IPS-20b (cell line): ENCODE measurements at regions not wholly inside any gene's neighbourhood (a gene's known extent, or its start where the extent isn't known, plus 50 kb on each side); places are given as distances from the start of the nearest gene placed in this dataset.
"Not testable (repeated sequence)": the region's sequence is repeated elsewhere in the genome, so short reads cannot be mapped to it uniquely, and the experiment has no call there.

Experiments used
- H3K27ac ChIP-seq: one replicate; pipeline ENCODE4 v1.5.1; 2013; ENCODE audit warnings: low read length
- H3K27me3 ChIP-seq: 2 replicates; pipeline ENCODE4 v1.6.1; 2013; ENCODE audit warnings: mild to moderate bottlenecking, low read length, inconsistent platforms; ENCODE audit not compliant: insufficient read depth
- H3K36me3 ChIP-seq: 2 replicates; pipeline ENCODE4 v1.6.1; 2013; ENCODE audit warnings: low read depth, mild to moderate bottlenecking, inconsistent platforms, low read length, moderate library complexity; ENCODE audit not compliant: insufficient read depth
- H3K4me1 ChIP-seq: 2 replicates; pipeline ENCODE4 v1.6.1; 2013; ENCODE audit warnings: mild to moderate bottlenecking, control low read depth, inconsistent platforms, low read length, moderate library complexity; ENCODE audit not compliant: insufficient read depth
- H3K4me3 ChIP-seq: 2 replicates; pipeline ENCODE4 v1.5.1; 2013; ENCODE audit warnings: mild to moderate bottlenecking, low read length, inconsistent platforms
- H3K9ac ChIP-seq: 2 replicates; pipeline ENCODE4 v1.6.1; 2013; ENCODE audit warnings: low read depth, mild to moderate bottlenecking, inconsistent platforms, low read length, moderate library complexity
- H3K9me3 ChIP-seq: 2 replicates; pipeline ENCODE4 v1.6.1; 2013; ENCODE audit warnings: mild to moderate bottlenecking, low read depth, low read length, inconsistent platforms; ENCODE audit not compliant: insufficient read depth

- no peaks in the 10 kb centered on the region for H3K4me1 ChIP-seq
- H3K27ac ChIP-seq = no peak overlapping the region
- H3K9me3 ChIP-seq = no peaks in the 10 kb centered on the region
- H3K27me3 ChIP-seq = no peaks in the 10 kb centered on the region; the same call in 1 of the 2 replicates
- H3K4me3 ChIP-seq = no peak overlapping the region
- no peak overlapping the region for H3K9ac ChIP-seq
- no peaks in the 10 kb centered on the region for H3K36me3 ChIP-seq
These were observed 94.6 kb downstream of the APOB start for GRCh38 chr2:20949256-20949655.

- H3K9me3 ChIP-seq = no peaks in the 10 kb centered on the region
- H3K27me3 ChIP-seq = no peaks in the 10 kb centered on the region
- H3K36me3 ChIP-seq = no peaks in the 10 kb centered on the region
- H3K4me1 ChIP-seq = no peaks in the 10 kb centered on the region
- H3K9ac ChIP-seq = no peak overlapping the region
- H3K27ac ChIP-seq = no peak overlapping the region
- H3K4me3 ChIP-seq = no peak overlapping the region
These were observed 97.4 kb downstream of the APOB start for GRCh38 chr2:20946468-20946867.

- H3K9ac ChIP-seq, H3K9me3 ChIP-seq, H3K36me3 ChIP-seq, H3K27me3 ChIP-seq, H3K27ac ChIP-seq, H3K4me1 ChIP-seq, H3K4me3 ChIP-seq: not testable (repeated sequence)
These were observed 100.2 kb downstream of the APOB start for GRCh38 chr2:20943721-20944120.

- H3K27me3 ChIP-seq = no peaks in the 10 kb centered on the region
These were observed 101.2 kb downstream of the APOB start for GRCh38 chr2:20942646-20943125.

GRCh38 chr2:20940856-20941255, 103.0 kb downstream of the APOB start:
- Histone ChIP-seq H3K4me1 (no peaks in the 10 kb centered on the region), H3K9me3 (no peaks in the 10 kb centered on the region), H3K36me3 (no peaks in the 10 kb centered on the region), H3K27ac (no peak overlapping the region), H3K9ac (no peak overlapping the region), H3K4me3 (no peak overlapping the region), H3K27me3 (no peaks in the 10 kb centered on the region)

More at GRCh38 chr2:20942646-20943125, 101.2 kb downstream of the APOB start:
- Histone ChIP-seq H3K4me3 (no peak overlapping the region), H3K9me3 (no peaks in the 10 kb centered on the region), H3K9ac (no peak overlapping the region), H3K27ac (no peak overlapping the region), H3K36me3 (no peaks in the 10 kb centered on the region), H3K4me1 (no peaks in the 10 kb centered on the region)

- Histone ChIP-seq H3K36me3 (no peaks in the 10 kb centered on the region), H3K27ac (no peak overlapping the region), H3K4me1 (no peaks in the 10 kb centered on the region), H3K4me3 (no peak overlapping the region), H3K27me3 (no peaks in the 10 kb centered on the region), H3K9me3 (no peaks in the 10 kb centered on the region), H3K9ac (no peak overlapping the region)
These were observed 103.7 kb downstream of the APOB start for GRCh38 chr2:20939931-20940795.

GRCh38 chr2:20937353-20937752, 106.5 kb downstream of the APOB start:
- Histone ChIP-seq H3K9me3 (no peaks in the 10 kb centered on the region), H3K4me3 (no peak overlapping the region), H3K27me3 (no peaks in the 10 kb centered on the region), H3K36me3 (no peaks in the 10 kb centered on the region), H3K27ac (no peak overlapping the region), H3K4me1 (no peaks in the 10 kb centered on the region), H3K9ac (no peak overlapping the region)

- Histone ChIP-seq H3K9me3 (no peaks in the 10 kb centered on the region), H3K4me1 (no peaks in the 10 kb centered on the region), H3K36me3 (no peaks in the 10 kb centered on the region), H3K9ac (no peak overlapping the region), H3K4me3 (no peak overlapping the region), H3K27me3 (no peaks in the 10 kb centered on the region), H3K27ac (no peak overlapping the region)
These were observed 108.6 kb downstream of the APOB start for GRCh38 chr2:20935168-20935775.

- Histone ChIP-seq H3K27me3 (no peaks in the 10 kb centered on the region), H3K36me3 (no peaks in the 10 kb centered on the region), H3K9ac (no peak overlapping the region), H3K4me3 (no peak overlapping the region), H3K4me1 (no peaks in the 10 kb centered on the region), H3K9me3 (peaks cover 6% of the 10 kb centered on the region; the same call in 1 of the 2 replicates), H3K27ac (no peak overlapping the region)
These were observed 109.6 kb downstream of the APOB start for GRCh38 chr2:20934236-20934635.

GRCh38 chr2:20933714-20934113, 110.2 kb downstream of the APOB start:
- no peak overlapping the region for H3K9ac ChIP-seq
- H3K36me3 ChIP-seq = no peaks in the 10 kb centered on the region
- H3K27me3 ChIP-seq = no peaks in the 10 kb centered on the region
- peaks cover 8% of the 10 kb centered on the region; the same call in 1 of the 2 replicates for H3K9me3 ChIP-seq
- H3K4me1 ChIP-seq = no peaks in the 10 kb centered on the region
- no peak overlapping the region for H3K27ac ChIP-seq
- no peak overlapping the region for H3K4me3 ChIP-seq

- Histone ChIP-seq H3K9ac (no peak overlapping the region), H3K27ac (no peak overlapping the region), H3K9me3 (peaks cover 26% of the 10 kb centered on the region; the same call in 1 of the 2 replicates), H3K36me3 (no peaks in the 10 kb centered on the region), H3K27me3 (no peaks in the 10 kb centered on the region), H3K4me1 (no peaks in the 10 kb centered on the region), H3K4me3 (no peak overlapping the region)
These were observed 108.4 kb upstream of the LDAH start for GRCh38 chr2:20931346-20931745.

- H3K4me3 ChIP-seq = no peak overlapping the region
- H3K27ac ChIP-seq = no peak overlapping the region
- H3K4me1 ChIP-seq = no peaks in the 10 kb centered on the region
- H3K9me3 ChIP-seq = peaks cover 26% of the 10 kb centered on the region; the same call in 1 of the 2 replicates
- no peaks in the 10 kb centered on the region for H3K36me3 ChIP-seq
- no peaks in the 10 kb centered on the region for H3K27me3 ChIP-seq
- H3K9ac ChIP-seq = no peak overlapping the region
These were observed 108.0 kb upstream of the LDAH start for GRCh38 chr2:20930928-20931327.
